ENCODE measurements at regions not wholly inside any gene's neighbourhood (a gene's known extent, or its start where the extent isn't known, plus 50 kb on each side); places are given as distances from the start of the nearest gene placed in this dataset.

GRCh38 chr5:165859251-165859650, 2353.8 kb downstream of the MAT2B start:
- TF ChIP-seq CTCF (IDR thresholded peaks at IDR 0.05 in 4 of 5, conservative IDR thresholded peaks at IDR 0.05 in 1 of 5) (no peak), POLR2A (IDR thresholded peaks at IDR 0.05) (no peak)

Measured in gastrocnemius medialis (tissue), 4 donors.